Ascending aorta (tissue), 2 donors: ENCODE measurements at regions not wholly inside any gene's neighbourhood (a gene's known extent, or its start where the extent isn't known, plus 50 kb on each side); places are given as distances from the start of the nearest gene placed in this dataset.

Source experiments
- DNase-seq, 2 donors: peaks; one replicate each; pipeline ENCODE4 v3.0.0-alpha.2; 2019; ENCODE audit warnings: low spot score in 2 of 2
- H3K27ac ChIP-seq, 2 donors: fragments of 200-600 bp; sonication (generic); one replicate each; pipeline ENCODE4 v1.5.1; 2016 to 2017; ENCODE audit warnings: mild to moderate bottlenecking in 1 of 2
- H3K27me3 ChIP-seq: fragments of 200-600 bp; sonication (generic); one replicate; pipeline ENCODE4 v1.5.1; 2017
- H3K36me3 ChIP-seq, 2 donors: fragments of 200-600 bp; sonication (generic); one replicate each; pipeline ENCODE4 v1.5.1; 2016
- H3K4me1 ChIP-seq, 2 donors: fragments of 200-600 bp; sonication (generic); one replicate each; pipeline ENCODE4 v1.5.1; 2016 to 2017; ENCODE audit warnings: mild to moderate bottlenecking in 1 of 2
- H3K4me3 ChIP-seq, 2 donors: fragments of 200-600 bp; sonication (generic); one replicate each; pipeline ENCODE4 v1.5.1; 2016 to 2017; ENCODE audit warnings: mild to moderate bottlenecking in 1 of 2
- H3K9me3 ChIP-seq, 2 donors: fragments of 200-600 bp; sonication (generic); one replicate each; pipeline ENCODE4 v1.5.1; 2016
- CTCF ChIP-seq, 3 experiments: fragments of 200-600 bp in 2 of 3; fragments of 450-650 bp in 1 of 3; sonication (generic) in 2 of 3; IDR thresholded peaks; one replicate each; pipeline ENCODE4 v1.5.1; 2016 to 2019; ENCODE audit warnings: antibody characterized with exemption in 3 of 3, mild to moderate bottlenecking in 1 of 3, moderate library complexity in 1 of 3
- intact Hi-C: fragments of 100-400 bp; cut with DNase I; formaldehyde crosslinking; loops from one replicate; pipeline ENCODE4 v1.15.1; 2023

GRCh38 chr22:49639956-49640355 is 187.7 kb downstream of the BRD1 start:
- no peak overlapping the region for H3K27ac ChIP-seq
- H3K36me3 ChIP-seq, result no peaks in the 10 kb centered on the region
- TF ChIP-seq CTCF (IDR thresholded peaks at IDR 0.05), result no peak
- H3K9me3 ChIP-seq, result no peaks in the 10 kb centered on the region
- no peak overlapping the region for H3K4me3 ChIP-seq
- intact Hi-C loops, result no loop called here
- no peaks in the 10 kb centered on the region for H3K4me1 ChIP-seq
- no peaks in the 10 kb centered on the region for H3K27me3 ChIP-seq
- DNase-seq, result no peak

DNA sequence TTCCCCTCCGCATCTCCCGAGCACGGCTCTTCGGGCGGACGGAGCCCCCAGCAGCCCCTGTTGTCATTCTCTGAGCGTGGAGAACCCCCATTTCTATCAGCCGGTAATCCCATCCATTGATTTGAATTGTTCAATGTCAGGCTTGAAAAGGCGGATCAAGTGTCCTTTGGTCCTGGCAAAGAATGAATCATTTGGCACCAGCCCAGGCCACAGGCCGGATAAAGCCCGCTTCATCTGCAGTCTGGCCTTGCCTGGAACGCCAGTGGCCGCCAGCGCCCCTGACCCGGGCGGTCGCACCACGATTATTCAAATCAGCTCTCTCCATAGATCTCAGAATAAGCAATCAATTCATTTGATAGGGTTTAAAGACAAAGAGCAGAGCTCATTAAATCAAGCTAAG is 188.9 kb downstream of the BRD1 start:
- Histone ChIP-seq H3K27me3 (no peaks in the 10 kb centered on the region), H3K9me3 (no peaks in the 10 kb centered on the region), H3K4me1 (no peaks in the 10 kb centered on the region), H3K27ac (no peak overlapping the region), H3K4me3 (no peak overlapping the region), H3K36me3 (no peaks in the 10 kb centered on the region)
- TF ChIP-seq CTCF (IDR thresholded peaks at IDR 0.05), result no peak
- intact Hi-C loops, result no loop called here
- DNase-seq, result no peak

DNA sequence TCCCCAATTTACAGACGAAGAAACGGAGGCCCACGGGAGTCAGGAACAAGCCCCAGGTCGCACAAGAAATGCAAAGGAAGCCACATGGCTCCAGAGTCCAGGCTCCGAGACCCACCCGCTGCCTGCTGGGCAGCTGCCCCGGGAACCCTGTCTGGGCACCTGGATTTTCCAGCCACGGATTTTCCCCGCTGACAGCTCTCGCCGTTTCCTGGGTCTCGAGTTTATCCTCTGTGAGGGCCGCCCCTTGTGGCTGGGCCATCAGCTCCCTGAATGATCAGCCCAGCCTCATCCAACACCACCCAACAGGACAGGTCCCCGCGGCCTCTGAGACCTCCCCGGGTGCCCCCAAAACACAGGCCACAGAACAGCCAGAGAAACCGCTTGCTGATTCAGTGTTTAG is 189.7 kb downstream of the BRD1 start:
- no peak for TF ChIP-seq CTCF (IDR thresholded peaks at IDR 0.05)
- Histone ChIP-seq H3K36me3 (no peaks in the 10 kb centered on the region), H3K27ac (no peak overlapping the region), H3K4me3 (no peak overlapping the region), H3K9me3 (no peaks in the 10 kb centered on the region), H3K27me3 (no peaks in the 10 kb centered on the region), H3K4me1 (no peaks in the 10 kb centered on the region)
- intact Hi-C loops, result no loop called here
- no peak for DNase-seq

GRCh38 chr22:49637255-49637760 is 190.4 kb downstream of the BRD1 start:
- DNase-seq, result no peak
- Histone ChIP-seq H3K4me3 (no peak overlapping the region), H3K4me1 (no peaks in the 10 kb centered on the region), H3K27me3 (no peaks in the 10 kb centered on the region), H3K36me3 (no peaks in the 10 kb centered on the region), H3K27ac (no peak overlapping the region), H3K9me3 (no peaks in the 10 kb centered on the region)
- intact Hi-C loops, result no loop called here
- no peak for TF ChIP-seq CTCF (IDR thresholded peaks at IDR 0.05)

DNA sequence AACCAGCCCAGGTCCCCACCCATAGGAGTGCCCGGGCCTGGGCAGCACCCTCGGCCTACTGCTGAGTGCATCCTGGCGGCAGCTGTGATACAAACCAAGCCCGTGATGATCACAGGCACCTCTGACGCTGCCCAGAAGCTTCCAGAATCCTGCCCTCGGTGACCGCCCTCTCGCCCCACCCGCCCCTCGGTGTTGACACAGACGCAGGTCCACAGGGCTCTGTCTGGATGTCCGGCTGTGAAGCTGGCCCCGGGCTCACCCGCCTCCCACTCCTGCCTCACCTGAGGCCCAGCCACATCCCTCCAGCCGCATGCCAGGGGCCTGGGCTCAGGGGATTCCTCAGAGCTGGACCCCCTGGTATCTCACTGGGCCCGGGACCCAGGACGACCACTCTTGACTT is 191.0 kb downstream of the BRD1 start:
- intact Hi-C loops, result no loop called here
- Histone ChIP-seq H3K27ac (no peak overlapping the region), H3K4me1 (peaks cover 0 to 3% of the 10 kb centered on the region in 2 donors), H3K9me3 (no peaks in the 10 kb centered on the region), H3K4me3 (no peak overlapping the region), H3K27me3 (no peaks in the 10 kb centered on the region), H3K36me3 (no peaks in the 10 kb centered on the region)
- DNase-seq, result no peak
- TF ChIP-seq CTCF (IDR thresholded peaks at IDR 0.05), result no peak

- no peak overlapping the region for H3K27ac ChIP-seq
- intact Hi-C loops, result no loop called here
These were observed 191.5 kb downstream of the BRD1 start for GRCh38 chr22:49636214-49636613.

More at GRCh38 chr22:49636214-49636613, 191.5 kb downstream of the BRD1 start:
- H3K4me3 ChIP-seq, result no peak overlapping the region
- H3K27me3 ChIP-seq, result no peaks in the 10 kb centered on the region
- no peaks in the 10 kb centered on the region for H3K9me3 ChIP-seq
- no peaks in the 10 kb centered on the region for H3K36me3 ChIP-seq
- H3K4me1 ChIP-seq, result peaks cover 0 to 3% of the 10 kb centered on the region in 2 donors
- no peak for DNase-seq
- no peak for TF ChIP-seq CTCF (IDR thresholded peaks at IDR 0.05)
